ENCODE measurements at regions not wholly inside any gene's neighbourhood (a gene's known extent, or its start where the extent isn't known, plus 50 kb on each side); places are given as distances from the start of the nearest gene placed in this dataset.

DNA sequence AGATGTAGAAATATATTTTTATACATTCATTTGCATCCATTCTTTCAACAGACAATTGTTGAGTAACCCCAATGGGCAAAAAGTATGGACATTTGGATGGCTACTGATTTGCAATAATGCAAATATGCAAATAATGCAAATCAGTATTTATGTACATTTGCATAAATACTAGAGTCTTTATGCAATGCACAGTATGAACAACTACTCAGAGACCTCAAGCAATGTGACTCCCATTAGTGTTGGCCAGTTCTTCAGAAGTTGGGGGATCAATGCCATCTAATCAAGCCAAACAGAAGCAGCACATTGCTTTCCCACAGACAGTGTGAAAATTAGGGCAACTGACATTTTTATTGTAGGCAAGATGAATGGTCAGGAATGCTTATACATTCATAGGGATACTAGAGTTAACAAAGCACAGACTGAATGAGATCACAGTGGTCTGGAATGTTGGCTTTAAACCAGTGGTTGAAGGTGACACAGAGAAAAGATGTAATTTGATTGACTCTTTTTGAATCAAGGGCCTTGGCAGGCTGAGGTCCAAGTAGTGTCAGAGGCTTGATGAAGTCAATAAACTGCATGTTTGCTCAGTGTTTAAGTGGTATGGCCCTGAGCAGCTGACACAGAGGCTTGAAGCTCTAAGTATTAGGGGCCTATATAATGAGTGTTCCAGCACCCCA lies 256.6 kb downstream of the CTH start:
- TF ChIP-seq, protein P1, sequence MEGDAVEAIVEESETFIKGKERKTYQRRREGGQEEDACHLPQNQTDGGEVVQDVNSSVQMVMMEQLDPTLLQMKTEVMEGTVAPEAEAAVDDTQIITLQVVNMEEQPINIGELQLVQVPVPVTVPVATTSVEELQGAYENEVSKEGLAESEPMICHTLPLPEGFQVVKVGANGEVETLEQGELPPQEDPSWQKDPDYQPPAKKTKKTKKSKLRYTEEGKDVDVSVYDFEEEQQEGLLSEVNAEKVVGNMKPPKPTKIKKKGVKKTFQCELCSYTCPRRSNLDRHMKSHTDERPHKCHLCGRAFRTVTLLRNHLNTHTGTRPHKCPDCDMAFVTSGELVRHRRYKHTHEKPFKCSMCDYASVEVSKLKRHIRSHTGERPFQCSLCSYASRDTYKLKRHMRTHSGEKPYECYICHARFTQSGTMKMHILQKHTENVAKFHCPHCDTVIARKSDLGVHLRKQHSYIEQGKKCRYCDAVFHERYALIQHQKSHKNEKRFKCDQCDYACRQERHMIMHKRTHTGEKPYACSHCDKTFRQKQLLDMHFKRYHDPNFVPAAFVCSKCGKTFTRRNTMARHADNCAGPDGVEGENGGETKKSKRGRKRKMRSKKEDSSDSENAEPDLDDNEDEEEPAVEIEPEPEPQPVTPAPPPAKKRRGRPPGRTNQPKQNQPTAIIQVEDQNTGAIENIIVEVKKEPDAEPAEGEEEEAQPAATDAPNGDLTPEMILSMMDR (IDR thresholded peaks at IDR 0.05; ENCODE audit: poor library complexity), result no peak
- TF ChIP-seq EZH2phosphoT487 (IDR thresholded peaks at IDR 0.05; ENCODE audit: low read depth, severe bottlenecking, unreplicated experiment) (no peak), EZH2 (IDR thresholded peaks at IDR 0.05; ENCODE audit: borderline replicate concordance) (no peak)
- Histone ChIP-seq H3K9me2 (replicated peaks; ENCODE audit: insufficient read depth) (no peaks in the 10 kb centered on the region), H3K9me3 (ENCODE audit: low read depth) (no peaks in the 10 kb centered on the region), H2AFZ (no peak overlapping the region), H3K4me1 (ENCODE audit: insufficient read depth) (no peaks in the 10 kb centered on the region), H3K27ac (no peak overlapping the region), H3K79me2 (no peaks in the 10 kb centered on the region), H3K27me3 (no peaks in the 10 kb centered on the region), H3K36me3 (replicated peaks; ENCODE audit: insufficient read depth, low read depth) (no peaks in the 10 kb centered on the region), H3K4me3 (no peak overlapping the region), H3K4me2 (no peak overlapping the region), H4K20me1 (ENCODE audit: insufficient read depth, poor library complexity, severe bottlenecking) (no peaks in the 10 kb centered on the region)
- DNase-seq (ENCODE audit: low spot score), result no peak

DNA sequence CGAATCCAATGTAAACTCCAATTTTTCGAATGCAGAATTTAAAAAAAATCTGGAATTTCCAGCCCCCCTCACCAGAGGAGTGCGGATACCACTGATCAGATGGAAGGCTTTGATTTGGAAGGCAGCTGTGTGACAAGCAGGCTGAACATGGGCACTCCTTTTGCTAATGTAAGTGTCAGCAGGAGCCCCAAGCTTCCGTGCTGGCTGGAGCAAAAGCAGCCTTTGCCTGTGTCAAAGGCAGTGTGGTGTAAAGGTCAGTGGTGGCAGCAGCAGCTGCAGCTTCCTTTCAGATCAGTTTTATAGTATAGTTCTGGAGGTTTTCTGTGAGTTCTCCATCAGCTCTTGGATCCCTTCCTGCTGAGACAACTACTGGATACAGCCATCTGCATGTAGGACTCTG lies 259.9 kb downstream of the CTH start:
- Histone ChIP-seq H3K36me3 (replicated peaks; ENCODE audit: insufficient read depth, low read depth) (no peaks in the 10 kb centered on the region), H3K27me3 (no peaks in the 10 kb centered on the region), H3K79me2 (no peaks in the 10 kb centered on the region), H3K4me2 (no peak overlapping the region), H3K4me1 (ENCODE audit: insufficient read depth) (no peaks in the 10 kb centered on the region), H4K20me1 (ENCODE audit: insufficient read depth, poor library complexity, severe bottlenecking) (no peaks in the 10 kb centered on the region), H3K9me3 (ENCODE audit: low read depth) (no peaks in the 10 kb centered on the region), H3K27ac (no peak overlapping the region), H2AFZ (no peak overlapping the region), H3K4me3 (no peak overlapping the region), H3K9me2 (replicated peaks; ENCODE audit: insufficient read depth) (no peaks in the 10 kb centered on the region)
- TF ChIP-seq, protein P1 (IDR thresholded peaks at IDR 0.05; ENCODE audit: poor library complexity), result no peak
- TF ChIP-seq EZH2phosphoT487 (IDR thresholded peaks at IDR 0.05; ENCODE audit: low read depth, severe bottlenecking, unreplicated experiment), result no peak
- TF ChIP-seq EZH2 (IDR thresholded peaks at IDR 0.05; ENCODE audit: borderline replicate concordance), result no peak
- WGBS (ENCODE audit: low lambda C conversion rate, missing lambda C conversion rate), result 74% methylated on average over 4 of the region's 4 CpGs
- DNase-seq (ENCODE audit: low spot score), result no peak

DNA sequence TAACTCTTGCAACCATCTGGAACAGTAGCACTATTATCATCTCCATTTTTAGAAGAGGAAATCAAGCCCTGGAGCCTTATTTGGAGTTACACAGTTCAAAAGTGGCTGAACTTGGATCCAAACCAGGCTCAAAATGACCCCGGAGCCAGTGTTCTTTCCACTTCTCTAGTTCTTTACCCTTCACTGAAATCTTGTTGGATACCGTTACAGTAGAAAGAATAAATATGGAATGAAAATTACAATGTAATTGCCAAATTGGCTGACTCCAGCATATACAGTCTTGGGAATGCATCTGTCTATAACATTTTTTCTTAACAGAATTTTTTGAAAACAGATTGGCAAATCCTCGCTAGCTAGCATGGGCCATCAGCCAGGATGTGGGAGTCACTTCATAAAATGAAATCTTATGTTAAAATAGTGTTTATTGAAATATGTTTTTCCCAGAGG lies 261.4 kb downstream of the CTH start:
- no peaks in the 10 kb centered on the region for H3K4me1 ChIP-seq (ENCODE audit: insufficient read depth)
- no peaks in the 10 kb centered on the region for H3K79me2 ChIP-seq
- H3K4me2 ChIP-seq, result no peak overlapping the region
- TF ChIP-seq EZH2 (IDR thresholded peaks at IDR 0.05; ENCODE audit: borderline replicate concordance) (no peak), EZH2phosphoT487 (IDR thresholded peaks at IDR 0.05; ENCODE audit: low read depth, severe bottlenecking, unreplicated experiment) (no peak)
- TF ChIP-seq, protein P1 (IDR thresholded peaks at IDR 0.05; ENCODE audit: poor library complexity), result no peak
- H3K9me2 ChIP-seq (replicated peaks; ENCODE audit: insufficient read depth), result no peaks in the 10 kb centered on the region
- H4K20me1 ChIP-seq (ENCODE audit: insufficient read depth, poor library complexity, severe bottlenecking), result no peaks in the 10 kb centered on the region
- no peaks in the 10 kb centered on the region for H3K27me3 ChIP-seq
- no peak overlapping the region for H3K4me3 ChIP-seq
- 69% methylated on average over 3 of the region's 3 CpGs for WGBS (ENCODE audit: low lambda C conversion rate, missing lambda C conversion rate)
- no peaks in the 10 kb centered on the region for H3K9me3 ChIP-seq (ENCODE audit: low read depth)
- H2AFZ ChIP-seq, result no peak overlapping the region
- no peak overlapping the region for H3K27ac ChIP-seq
- H3K36me3 ChIP-seq (replicated peaks; ENCODE audit: insufficient read depth, low read depth), result no peaks in the 10 kb centered on the region
- DNase-seq (ENCODE audit: low spot score), result no peak
